ENCODE measurements at regions not wholly inside any gene's neighbourhood (a gene's known extent, or its start where the extent isn't known, plus 50 kb on each side); places are given as distances from the start of the nearest gene placed in this dataset.

- DNase-seq (ENCODE audit: low read depth in 1 of 2, low spot score in 1 of 2) = no peak
Measured at GRCh38 chr1:59051007-59051406, 245.9 kb upstream of the FGGY start.

GRCh38 chr1:59052166-59052590 lies 244.7 kb upstream of the FGGY start:
- DNase-seq (ENCODE audit: low read depth in 1 of 2, low spot score in 1 of 2) = no peak

- DNase-seq (ENCODE audit: low read depth in 1 of 2, low spot score in 1 of 2) = no peak
Measured at GRCh38 chr1:59054172-59054571, 242.7 kb upstream of the FGGY start.

- no peak for DNase-seq (ENCODE audit: low read depth in 1 of 2, low spot score in 1 of 2)
Measured at GRCh38 chr1:59055908-59056719, 240.8 kb upstream of the FGGY start.

GRCh38 chr1:59057211-59057694 lies 239.6 kb upstream of the FGGY start:
- no peak for DNase-seq (ENCODE audit: low read depth in 1 of 2, low spot score in 1 of 2)

- DNase-seq (ENCODE audit: low read depth in 1 of 2, low spot score in 1 of 2) = no peak
Measured at GRCh38 chr1:59057796-59058195, 239.1 kb upstream of the FGGY start.

GRCh38 chr1:59058665-59059439 lies 238.0 kb upstream of the FGGY start:
- no peak for DNase-seq (ENCODE audit: low read depth in 1 of 2, low spot score in 1 of 2)

GRCh38 chr1:59061876-59062275 lies 235.0 kb upstream of the FGGY start:
- no peak for DNase-seq (ENCODE audit: low read depth in 1 of 2, low spot score in 1 of 2)

GRCh38 chr1:59062743-59063142 lies 234.2 kb upstream of the FGGY start:
- no peak for DNase-seq (ENCODE audit: low read depth in 1 of 2, low spot score in 1 of 2)

- DNase-seq (ENCODE audit: low read depth in 1 of 2, low spot score in 1 of 2) = no peak
Measured at GRCh38 chr1:59063501-59063900, 233.4 kb upstream of the FGGY start.

- no peak for DNase-seq (ENCODE audit: low read depth in 1 of 2, low spot score in 1 of 2)
Measured at GRCh38 chr1:59064592-59064991, 232.3 kb upstream of the FGGY start.

GRCh38 chr1:59066236-59066635 lies 230.7 kb upstream of the FGGY start:
- DNase-seq (ENCODE audit: low read depth in 1 of 2, low spot score in 1 of 2) = no peak

- DNase-seq (ENCODE audit: low read depth in 1 of 2, low spot score in 1 of 2) = no peak
Measured at GRCh38 chr1:59070610-59071009, 226.3 kb upstream of the FGGY start.

GRCh38 chr1:59071289-59071688 lies 225.6 kb upstream of the FGGY start:
- DNase-seq (ENCODE audit: low read depth in 1 of 2, low spot score in 1 of 2) = no peak

GRCh38 chr1:59071876-59072582 lies 224.9 kb upstream of the FGGY start:
- DNase-seq (ENCODE audit: low read depth in 1 of 2, low spot score in 1 of 2) = no peak

- no peak for DNase-seq (ENCODE audit: low read depth in 1 of 2, low spot score in 1 of 2)
Measured at GRCh38 chr1:59072583-59072947, 224.3 kb upstream of the FGGY start.

GRCh38 chr1:59074598-59074997 lies 222.3 kb upstream of the FGGY start:
- no peak for DNase-seq (ENCODE audit: low read depth in 1 of 2, low spot score in 1 of 2)

GRCh38 chr1:59075021-59075420 lies 221.9 kb upstream of the FGGY start:
- DNase-seq (ENCODE audit: low read depth in 1 of 2, low spot score in 1 of 2) = no peak

- DNase-seq (ENCODE audit: low read depth in 1 of 2, low spot score in 1 of 2) = no peak
Measured at GRCh38 chr1:59076612-59077011, 220.3 kb upstream of the FGGY start.

- no peak for DNase-seq (ENCODE audit: low read depth in 1 of 2, low spot score in 1 of 2)
Measured at GRCh38 chr1:59077466-59078069, 219.3 kb upstream of the FGGY start.

GRCh38 chr1:59078070-59078800 lies 218.7 kb upstream of the FGGY start:
- no peak for DNase-seq (ENCODE audit: low read depth in 1 of 2, low spot score in 1 of 2)

Measured in activated T-helper 1 cell treated with anti-CD3 and anti-CD28 coated beads, Interleukin-2, amount 50 U/mL, for 16 hours (primary cell).